OCI-LY1 (cell line): ENCODE measurements at regions not wholly inside any gene's neighbourhood (a gene's known extent, or its start where the extent isn't known, plus 50 kb on each side); places are given as distances from the start of the nearest gene placed in this dataset.

Source experiments
- EZH2 ChIP-seq: fragments of 200-600 bp; sonication (generic), shearing (Covaris generic); IDR thresholded peaks from 2 replicates; pipeline ENCODE4 v1.8.0; 2017; ENCODE audit warnings: borderline replicate concordance, mixed run types, mild to moderate bottlenecking, antibody characterized with exemption, low read length, moderate library complexity, mixed read lengths
- TF ChIP-seq, protein P1 (sequence below): fragments of 200-600 bp; sonication (generic), shearing (Covaris generic); IDR thresholded peaks from 2 replicates; pipeline ENCODE4 v1.5.1; 2017; ENCODE audit warnings: mild to moderate bottlenecking, antibody characterized with exemption, low read length, moderate library complexity, mixed read lengths

GRCh38 chr16:86786338-86786737, 208.0 kb downstream of the FOXL1 start:
- TF ChIP-seq, protein P1, sequence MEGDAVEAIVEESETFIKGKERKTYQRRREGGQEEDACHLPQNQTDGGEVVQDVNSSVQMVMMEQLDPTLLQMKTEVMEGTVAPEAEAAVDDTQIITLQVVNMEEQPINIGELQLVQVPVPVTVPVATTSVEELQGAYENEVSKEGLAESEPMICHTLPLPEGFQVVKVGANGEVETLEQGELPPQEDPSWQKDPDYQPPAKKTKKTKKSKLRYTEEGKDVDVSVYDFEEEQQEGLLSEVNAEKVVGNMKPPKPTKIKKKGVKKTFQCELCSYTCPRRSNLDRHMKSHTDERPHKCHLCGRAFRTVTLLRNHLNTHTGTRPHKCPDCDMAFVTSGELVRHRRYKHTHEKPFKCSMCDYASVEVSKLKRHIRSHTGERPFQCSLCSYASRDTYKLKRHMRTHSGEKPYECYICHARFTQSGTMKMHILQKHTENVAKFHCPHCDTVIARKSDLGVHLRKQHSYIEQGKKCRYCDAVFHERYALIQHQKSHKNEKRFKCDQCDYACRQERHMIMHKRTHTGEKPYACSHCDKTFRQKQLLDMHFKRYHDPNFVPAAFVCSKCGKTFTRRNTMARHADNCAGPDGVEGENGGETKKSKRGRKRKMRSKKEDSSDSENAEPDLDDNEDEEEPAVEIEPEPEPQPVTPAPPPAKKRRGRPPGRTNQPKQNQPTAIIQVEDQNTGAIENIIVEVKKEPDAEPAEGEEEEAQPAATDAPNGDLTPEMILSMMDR, result no peak
- TF ChIP-seq EZH2, result no peak
